ENCODE measurements at regions not wholly inside any gene's neighbourhood (a gene's known extent, or its start where the extent isn't known, plus 50 kb on each side); places are given as distances from the start of the nearest gene placed in this dataset.

DNA sequence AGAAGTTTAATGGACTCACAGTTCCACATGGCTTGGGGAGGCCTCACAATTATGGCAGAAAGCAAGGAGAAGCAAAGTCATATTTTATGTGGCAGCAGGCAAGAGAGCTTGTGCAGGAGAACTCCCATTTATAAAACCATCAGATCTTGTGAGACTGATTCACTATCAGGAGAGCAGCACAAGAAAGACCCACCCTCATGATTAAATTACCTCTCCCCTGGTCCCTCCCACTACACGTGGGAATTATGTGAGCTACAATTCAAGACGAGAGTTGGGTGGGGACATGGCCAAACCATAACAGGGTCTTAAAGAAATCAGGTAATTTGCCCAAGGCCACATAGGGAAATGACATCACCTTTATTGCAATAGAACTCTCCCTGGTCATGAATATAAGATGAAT lies 1073.3 kb upstream of the ACVR2A start:
- intact Hi-C loops (cut with micrococcal nuclease), result no loop called here
- H3K4me1 Mint-ChIP-seq (ENCODE audit: low read depth), result no peaks in the 10 kb centered on the region
- no peaks in the 10 kb centered on the region for H3K9me3 Mint-ChIP-seq
- H3K27ac Mint-ChIP-seq, result no peak overlapping the region
- DNase-seq (ENCODE audit: low spot score), result no peak
- no peaks in the 10 kb centered on the region for H3K36me3 Mint-ChIP-seq (ENCODE audit: low read depth)
- H3K27me3 Mint-ChIP-seq (ENCODE audit: insufficient read depth), result no peaks in the 10 kb centered on the region
- no peak overlapping the region for H3K4me3 Mint-ChIP-seq

- no peaks in the 10 kb centered on the region for H3K36me3 Mint-ChIP-seq (ENCODE audit: low read depth)
- no peaks in the 10 kb centered on the region for H3K27me3 Mint-ChIP-seq (ENCODE audit: insufficient read depth)
- peaks cover 4% of the 10 kb centered on the region for H3K9me3 Mint-ChIP-seq
- H3K4me3 Mint-ChIP-seq, result no peak overlapping the region
- no peak overlapping the region for H3K27ac Mint-ChIP-seq
- H3K4me1 Mint-ChIP-seq (ENCODE audit: low read depth), result no peaks in the 10 kb centered on the region
- no peak for DNase-seq (ENCODE audit: low spot score)
- intact Hi-C loops (cut with micrococcal nuclease), result no loop called here
These were observed 1080.5 kb upstream of the ACVR2A start for GRCh38 chr2:146764301-146764700.

- H3K36me3 Mint-ChIP-seq (ENCODE audit: low read depth), result no peaks in the 10 kb centered on the region
- DNase-seq (ENCODE audit: low spot score), result no peak
- no peaks in the 10 kb centered on the region for H3K4me1 Mint-ChIP-seq (ENCODE audit: low read depth)
- no peaks in the 10 kb centered on the region for H3K27me3 Mint-ChIP-seq (ENCODE audit: insufficient read depth)
- H3K27ac Mint-ChIP-seq, result no peak overlapping the region
- peaks cover 4% of the 10 kb centered on the region for H3K9me3 Mint-ChIP-seq
- intact Hi-C loops (cut with micrococcal nuclease), result no loop called here
- H3K4me3 Mint-ChIP-seq, result no peak overlapping the region
These were observed 1082.0 kb upstream of the ACVR2A start for GRCh38 chr2:146762786-146763185.

GRCh38 chr2:146754606-146755005 lies 1090.2 kb upstream of the ACVR2A start:
- no peak overlapping the region for H3K4me3 Mint-ChIP-seq
- no peaks in the 10 kb centered on the region for H3K27me3 Mint-ChIP-seq (ENCODE audit: insufficient read depth)
- no peak for DNase-seq (ENCODE audit: low spot score)
- no peaks in the 10 kb centered on the region for H3K4me1 Mint-ChIP-seq (ENCODE audit: low read depth)
- no peaks in the 10 kb centered on the region for H3K9me3 Mint-ChIP-seq
- intact Hi-C loops (cut with micrococcal nuclease), result no loop called here
- no peaks in the 10 kb centered on the region for H3K36me3 Mint-ChIP-seq (ENCODE audit: low read depth)
- H3K27ac Mint-ChIP-seq, result no peak overlapping the region

- DNase-seq (ENCODE audit: low spot score), result no peak
- Mint-ChIP-seq H3K36me3 (ENCODE audit: low read depth) (no peaks in the 10 kb centered on the region), H3K4me3 (no peak overlapping the region), H3K27me3 (ENCODE audit: insufficient read depth) (no peaks in the 10 kb centered on the region), H3K9me3 (no peaks in the 10 kb centered on the region), H3K27ac (no peak overlapping the region), H3K4me1 (ENCODE audit: low read depth) (no peaks in the 10 kb centered on the region)
- intact Hi-C loops (cut with micrococcal nuclease), result no loop called here
These were observed 1096.8 kb upstream of the ACVR2A start for GRCh38 chr2:146748046-146748445.

DNA sequence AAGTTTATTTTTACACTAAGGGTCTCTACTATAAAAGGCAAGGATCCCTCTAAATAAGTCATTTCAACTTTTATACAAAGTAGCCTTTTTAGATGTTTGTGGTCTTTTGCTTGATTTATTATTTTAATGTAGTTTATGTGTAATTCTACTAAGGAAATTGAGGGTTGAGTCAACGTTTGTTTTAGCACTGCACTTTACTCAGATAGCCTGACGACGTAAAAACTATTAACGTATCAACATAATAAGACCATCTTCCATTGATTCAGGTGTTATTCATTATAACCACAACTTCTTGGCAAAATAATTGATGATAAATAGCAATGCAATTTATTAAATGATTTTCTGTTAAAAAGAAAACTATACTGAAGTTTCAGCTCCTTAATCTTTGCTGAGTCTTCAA lies 1103.6 kb upstream of the ACVR2A start:
- Mint-ChIP-seq H3K4me1 (ENCODE audit: low read depth) (no peaks in the 10 kb centered on the region), H3K27ac (no peak overlapping the region), H3K4me3 (no peak overlapping the region), H3K27me3 (ENCODE audit: insufficient read depth) (no peaks in the 10 kb centered on the region), H3K36me3 (ENCODE audit: low read depth) (no peaks in the 10 kb centered on the region), H3K9me3 (no peaks in the 10 kb centered on the region)
- DNase-seq (ENCODE audit: low spot score), result no peak
- intact Hi-C loops (cut with micrococcal nuclease), result no loop called here

DNA sequence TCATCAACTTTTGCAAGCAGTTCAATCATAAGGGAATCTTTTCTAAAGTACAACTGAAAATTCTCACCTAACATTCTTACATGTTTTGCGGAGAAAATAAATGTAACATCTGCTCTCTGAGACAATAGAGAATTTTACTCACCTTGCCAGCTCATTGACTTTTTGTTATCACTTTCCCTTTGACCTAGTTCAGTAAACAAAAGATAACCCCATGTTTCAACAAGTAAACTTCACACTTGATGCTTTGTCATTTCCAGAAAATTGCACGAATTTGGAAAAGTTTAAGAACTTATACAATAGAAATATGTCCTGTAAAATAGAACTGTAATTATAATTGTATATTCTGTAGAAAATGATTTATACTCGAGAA lies 1110.0 kb upstream of the ACVR2A start:
- no peaks in the 10 kb centered on the region for H3K9me3 Mint-ChIP-seq

GRCh38 chr2:146734042-146734820 lies 1110.6 kb upstream of the ACVR2A start:
- Mint-ChIP-seq H3K27ac (no peak overlapping the region), H3K9me3 (no peaks in the 10 kb centered on the region), H3K4me1 (ENCODE audit: low read depth) (no peaks in the 10 kb centered on the region), H3K27me3 (ENCODE audit: insufficient read depth) (no peaks in the 10 kb centered on the region), H3K4me3 (no peak overlapping the region), H3K36me3 (ENCODE audit: low read depth) (no peaks in the 10 kb centered on the region)
- DNase-seq (ENCODE audit: low spot score), result no peak
- intact Hi-C loops (cut with micrococcal nuclease), result loop anchor here (1.0 kb wide), 1 partner anchor 1177 kb away; no protein-coding TSS in a partner anchor

More for the DNA sequence above, 1110.0 kb upstream of the ACVR2A start:
- Mint-ChIP-seq H3K4me1 (ENCODE audit: low read depth) (no peaks in the 10 kb centered on the region), H3K27me3 (ENCODE audit: insufficient read depth) (no peaks in the 10 kb centered on the region), H3K27ac (no peak overlapping the region), H3K4me3 (no peak overlapping the region), H3K36me3 (ENCODE audit: low read depth) (no peaks in the 10 kb centered on the region)
- no peak for DNase-seq (ENCODE audit: low spot score)
- intact Hi-C loops (cut with micrococcal nuclease), result loop anchor here (1.0 kb wide), 1 partner anchor 1176 kb away; no protein-coding TSS in a partner anchor

GRCh38 chr2:146730882-146731281 lies 1113.9 kb upstream of the ACVR2A start:
- intact Hi-C loops (cut with micrococcal nuclease), result no loop called here
- Mint-ChIP-seq H3K27me3 (ENCODE audit: insufficient read depth) (no peaks in the 10 kb centered on the region), H3K4me1 (ENCODE audit: low read depth) (no peaks in the 10 kb centered on the region), H3K9me3 (no peaks in the 10 kb centered on the region), H3K36me3 (ENCODE audit: low read depth) (no peaks in the 10 kb centered on the region), H3K27ac (no peak overlapping the region), H3K4me3 (no peak overlapping the region)
- no peak for DNase-seq (ENCODE audit: low spot score)

DNA sequence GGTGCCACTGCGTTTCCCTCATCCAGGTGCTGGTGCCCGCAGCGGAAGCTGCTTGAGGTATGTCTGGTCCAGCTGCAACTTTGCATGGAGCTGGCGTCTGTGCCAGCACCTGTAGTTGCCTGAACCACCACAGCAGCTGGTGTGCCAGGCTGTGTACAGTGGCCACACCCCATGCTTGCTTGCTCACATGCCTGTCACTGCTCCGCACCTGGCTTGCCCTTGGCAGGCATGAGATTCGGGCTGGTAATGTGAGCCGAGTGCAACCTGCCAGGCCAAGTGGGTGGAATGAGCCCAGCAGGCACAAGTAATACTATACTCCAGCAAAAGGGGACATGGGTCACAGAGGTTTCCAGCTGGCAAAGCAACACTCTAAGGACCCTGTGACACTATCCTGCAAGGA lies 1123.3 kb upstream of the ACVR2A start:
- peaks cover 4% of the 10 kb centered on the region for H3K9me3 Mint-ChIP-seq
- no peaks in the 10 kb centered on the region for H3K36me3 Mint-ChIP-seq (ENCODE audit: low read depth)
- no peaks in the 10 kb centered on the region for H3K4me1 Mint-ChIP-seq (ENCODE audit: low read depth)
- H3K27me3 Mint-ChIP-seq (ENCODE audit: insufficient read depth), result no peaks in the 10 kb centered on the region
- intact Hi-C loops (cut with micrococcal nuclease), result no loop called here
- no peak for DNase-seq (ENCODE audit: low spot score)
- no peak overlapping the region for H3K27ac Mint-ChIP-seq
- no peak overlapping the region for H3K4me3 Mint-ChIP-seq

DNA sequence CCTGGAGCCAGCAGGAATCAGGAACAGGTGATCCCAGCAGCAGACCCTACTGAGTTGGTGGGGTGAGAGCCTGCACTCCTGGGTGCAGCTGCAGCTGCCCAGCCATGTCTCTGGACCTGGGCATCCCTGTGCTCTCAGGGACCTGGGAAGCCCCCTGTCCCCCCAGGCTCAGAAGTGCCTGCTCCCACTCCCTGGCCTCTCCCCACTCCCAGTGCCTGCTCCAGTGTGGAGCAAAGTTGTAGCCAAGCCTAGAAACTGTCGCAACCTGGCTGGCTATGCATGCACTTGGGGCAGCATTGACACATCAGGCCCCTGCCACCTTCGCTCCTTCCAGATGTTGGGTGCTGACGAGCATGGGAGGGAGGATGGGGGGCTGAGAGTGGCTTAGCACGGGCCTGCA lies 1124.7 kb upstream of the ACVR2A start:
- no peak for DNase-seq (ENCODE audit: low spot score)
- intact Hi-C loops (cut with micrococcal nuclease), result no loop called here
- H3K4me1 Mint-ChIP-seq (ENCODE audit: low read depth), result no peaks in the 10 kb centered on the region
- H3K27me3 Mint-ChIP-seq (ENCODE audit: insufficient read depth), result no peaks in the 10 kb centered on the region
- peaks cover 4% of the 10 kb centered on the region for H3K9me3 Mint-ChIP-seq
- H3K4me3 Mint-ChIP-seq, result no peak overlapping the region
- no peak overlapping the region for H3K27ac Mint-ChIP-seq
- H3K36me3 Mint-ChIP-seq (ENCODE audit: low read depth), result no peaks in the 10 kb centered on the region

DNA sequence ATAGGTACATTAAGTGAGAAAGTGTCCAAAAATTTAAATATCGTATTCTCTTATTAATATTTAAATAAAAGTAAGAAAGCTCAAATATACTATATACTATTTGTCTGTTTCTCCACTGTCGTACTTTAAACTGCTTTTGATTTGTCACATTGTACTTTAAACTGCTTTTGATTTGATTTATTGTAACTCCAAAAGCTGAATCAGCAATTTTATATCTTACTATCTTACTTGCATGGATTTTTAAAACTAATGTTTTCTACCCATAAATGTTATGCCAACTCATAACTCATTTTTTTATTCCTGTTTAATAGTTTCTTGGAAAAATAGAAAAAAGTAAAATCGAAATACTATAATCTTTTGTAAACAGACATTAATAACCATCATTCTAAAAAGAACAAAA lies 1128.2 kb upstream of the ACVR2A start:
- H3K27me3 Mint-ChIP-seq (ENCODE audit: insufficient read depth), result no peaks in the 10 kb centered on the region

GRCh38 chr2:146709004-146709403 lies 1135.8 kb upstream of the ACVR2A start:
- intact Hi-C loops (cut with micrococcal nuclease), result no loop called here
- Mint-ChIP-seq H3K27ac (no peak overlapping the region), H3K27me3 (ENCODE audit: insufficient read depth) (no peaks in the 10 kb centered on the region), H3K36me3 (ENCODE audit: low read depth) (no peaks in the 10 kb centered on the region), H3K4me1 (ENCODE audit: low read depth) (no peaks in the 10 kb centered on the region), H3K4me3 (no peak overlapping the region), H3K9me3 (no peaks in the 10 kb centered on the region)
- no peak for DNase-seq (ENCODE audit: low spot score)

More for the DNA sequence above, 1128.2 kb upstream of the ACVR2A start:
- Mint-ChIP-seq H3K4me1 (ENCODE audit: low read depth) (no peaks in the 10 kb centered on the region), H3K4me3 (no peak overlapping the region), H3K27ac (no peak overlapping the region), H3K36me3 (ENCODE audit: low read depth) (no peaks in the 10 kb centered on the region), H3K9me3 (no peaks in the 10 kb centered on the region)
- DNase-seq (ENCODE audit: low spot score), result no peak
- intact Hi-C loops (cut with micrococcal nuclease), result no loop called here

DNA sequence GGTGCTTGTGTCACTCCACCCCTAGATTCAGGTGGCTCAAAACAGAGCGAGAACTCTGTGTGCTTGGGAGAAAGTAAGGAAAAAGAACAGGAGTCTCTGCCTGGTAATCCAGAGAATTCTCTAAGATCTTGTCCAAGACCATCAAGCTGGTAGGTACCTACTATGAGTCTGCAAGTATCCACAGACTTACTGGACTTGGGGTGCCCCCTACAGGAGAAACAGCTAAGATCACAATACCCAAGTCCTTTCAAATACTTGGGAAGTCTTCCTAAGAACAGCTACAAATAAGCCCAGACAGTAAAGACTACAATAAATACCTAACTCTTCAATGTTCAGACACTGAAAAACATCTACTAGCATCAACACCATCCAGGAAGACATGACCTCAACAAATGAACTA lies 1143.6 kb upstream of the ACVR2A start:
- intact Hi-C loops (cut with micrococcal nuclease), result no loop called here
- no peak for DNase-seq (ENCODE audit: low spot score)
- Mint-ChIP-seq H3K27ac (no peak overlapping the region), H3K27me3 (ENCODE audit: insufficient read depth) (no peaks in the 10 kb centered on the region), H3K4me1 (ENCODE audit: low read depth) (no peaks in the 10 kb centered on the region), H3K36me3 (ENCODE audit: low read depth) (no peaks in the 10 kb centered on the region), H3K9me3 (peaks cover 28% of the 10 kb centered on the region), H3K4me3 (no peak overlapping the region)

Data from activated T-helper 1 cell treated with anti-CD3 and anti-CD28 coated beads, Interleukin-12 subunit alpha, Interleukin-12 subunit beta, Interleukin-2, Interleukin-4 antibody, amounts not matched to agents 30 ng/mL and 10 ng/mL and 1 ng/mL, durations not matched to agents 14 hours and 24 hours and 36 hours (primary cell).